ENCODE measurements at regions not wholly inside any gene's neighbourhood (a gene's known extent, or its start where the extent isn't known, plus 50 kb on each side); places are given as distances from the start of the nearest gene placed in this dataset.

DNA sequence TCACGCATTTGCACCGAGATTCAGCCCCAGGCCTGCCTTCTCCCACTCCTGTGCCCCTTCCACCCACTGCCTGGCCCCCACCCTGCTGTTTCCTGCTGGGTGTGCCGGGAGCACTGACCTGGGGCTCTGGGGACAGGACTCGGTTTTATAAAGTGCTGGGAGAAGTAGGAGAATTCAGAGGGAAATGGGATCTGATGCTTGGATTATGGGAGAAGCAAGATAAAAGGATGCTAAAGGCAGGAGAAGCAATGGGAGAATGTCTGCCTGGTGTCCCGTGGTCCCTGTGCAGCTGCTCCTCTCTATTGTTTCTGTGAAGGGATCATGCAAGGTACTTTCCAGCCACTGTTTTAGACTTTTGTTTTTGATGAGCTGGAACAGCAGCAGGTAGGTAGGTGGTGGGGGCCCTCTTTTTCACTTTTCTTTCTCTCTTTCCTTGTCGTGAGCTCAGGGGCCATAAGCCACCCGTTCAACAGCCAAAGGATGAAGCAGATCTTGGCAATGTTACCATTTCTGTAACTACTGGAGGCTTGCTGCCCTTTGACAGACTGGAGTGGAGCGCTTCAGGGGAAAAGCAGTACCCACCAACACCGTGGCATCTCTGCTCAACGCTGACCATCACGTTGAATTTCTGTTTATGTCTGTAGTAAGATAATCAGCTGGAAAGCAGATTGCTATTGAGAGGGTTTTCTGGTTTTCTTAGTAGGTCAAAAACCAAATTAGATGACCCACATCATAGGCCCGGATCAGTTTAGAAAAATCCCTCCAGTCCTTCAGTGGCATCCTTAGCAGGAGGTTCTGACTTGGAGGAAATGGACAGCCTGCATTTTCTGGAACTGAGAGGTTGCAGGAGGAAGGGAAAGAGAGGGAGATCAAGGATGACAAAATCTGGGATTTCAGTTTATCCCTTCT is 63.8 kb upstream of the ENPP6 start:
- Histone ChIP-seq H3K27ac (peak overlapping the region in 7 of 8 donors; percentile 27 to 87 (median 74)), H3K4me3 (no peak overlapping the region), H3K4me1 (peaks cover 32 to 54% (median 42%) of the 10 kb centered on the region in 6 donors), H3K9me3 (peaks cover 0 to 16% (median 11%) of the 10 kb centered on the region in 8 donors), H3K36me3 (no peaks in the 10 kb centered on the region), H3K27me3 (replicated peaks in 1 of 7) (no peaks in the 10 kb centered on the region)
- intact Hi-C loops (cut with DNase I; ENCODE audit: low total_unique reads): no loop called here
- no peak for DNase-seq
- WGBS, 5 donors: 58 to 77% (median 70%) methylated on average over 12 of the region's 12 CpGs
- TF ChIP-seq, protein P1, sequence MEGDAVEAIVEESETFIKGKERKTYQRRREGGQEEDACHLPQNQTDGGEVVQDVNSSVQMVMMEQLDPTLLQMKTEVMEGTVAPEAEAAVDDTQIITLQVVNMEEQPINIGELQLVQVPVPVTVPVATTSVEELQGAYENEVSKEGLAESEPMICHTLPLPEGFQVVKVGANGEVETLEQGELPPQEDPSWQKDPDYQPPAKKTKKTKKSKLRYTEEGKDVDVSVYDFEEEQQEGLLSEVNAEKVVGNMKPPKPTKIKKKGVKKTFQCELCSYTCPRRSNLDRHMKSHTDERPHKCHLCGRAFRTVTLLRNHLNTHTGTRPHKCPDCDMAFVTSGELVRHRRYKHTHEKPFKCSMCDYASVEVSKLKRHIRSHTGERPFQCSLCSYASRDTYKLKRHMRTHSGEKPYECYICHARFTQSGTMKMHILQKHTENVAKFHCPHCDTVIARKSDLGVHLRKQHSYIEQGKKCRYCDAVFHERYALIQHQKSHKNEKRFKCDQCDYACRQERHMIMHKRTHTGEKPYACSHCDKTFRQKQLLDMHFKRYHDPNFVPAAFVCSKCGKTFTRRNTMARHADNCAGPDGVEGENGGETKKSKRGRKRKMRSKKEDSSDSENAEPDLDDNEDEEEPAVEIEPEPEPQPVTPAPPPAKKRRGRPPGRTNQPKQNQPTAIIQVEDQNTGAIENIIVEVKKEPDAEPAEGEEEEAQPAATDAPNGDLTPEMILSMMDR (IDR thresholded peaks at IDR 0.05 in 8 of 11, conservative IDR thresholded peaks at IDR 0.05 in 3 of 11): no peak

DNA sequence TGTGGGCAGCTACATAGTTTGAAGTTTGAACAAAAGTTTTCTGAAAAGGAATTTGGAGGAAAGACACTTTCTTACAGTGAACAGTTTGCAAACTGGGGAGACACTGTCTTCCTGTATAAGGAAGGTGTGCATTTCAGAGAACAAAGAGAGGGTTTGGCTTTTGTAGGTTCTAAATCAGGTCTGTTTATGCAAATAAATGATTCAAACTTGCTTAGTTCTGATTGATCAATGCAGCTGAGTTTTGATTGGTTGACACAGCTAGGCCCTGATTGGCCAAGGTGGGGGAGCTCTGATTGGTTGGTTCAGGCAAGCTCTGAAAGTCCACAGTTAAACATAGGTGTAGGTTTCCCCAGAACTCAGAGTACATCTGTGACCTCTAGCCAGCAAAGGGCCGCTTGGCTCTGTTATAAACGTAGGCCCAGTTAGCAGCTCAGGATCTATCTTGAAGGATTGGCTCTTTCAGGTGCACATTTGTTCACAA is 63.0 kb upstream of the ENPP6 start:
- H3K4me1 ChIP-seq: peaks cover 32 to 54% (median 42%) of the 10 kb centered on the region in 6 donors
- H3K36me3 ChIP-seq: no peaks in the 10 kb centered on the region
- 85 to 92% (median 90%) methylated on average over 2 of the region's 2 CpGs for WGBS, 5 donors
- no peak overlapping the region for H3K4me3 ChIP-seq
- intact Hi-C loops (cut with DNase I; ENCODE audit: low total_unique reads): no loop called here
- H3K9me3 ChIP-seq: peaks cover 0 to 20% (median 16%) of the 10 kb centered on the region in 8 donors
- no peak for DNase-seq
- peak overlapping the region in 6 of 8 donors; percentile 11 to 87 (median 66) for H3K27ac ChIP-seq
- TF ChIP-seq POLR2AphosphoS5 (IDR thresholded peaks at IDR 0.05) (peak in 1 of 3 donors; percentile 47), POLR2A (IDR thresholded peaks at IDR 0.05) (no peak)
- TF ChIP-seq, protein P1 (IDR thresholded peaks at IDR 0.05 in 8 of 11, conservative IDR thresholded peaks at IDR 0.05 in 3 of 11): no peak
- H3K27me3 ChIP-seq (replicated peaks in 1 of 7): no peaks in the 10 kb centered on the region

DNA sequence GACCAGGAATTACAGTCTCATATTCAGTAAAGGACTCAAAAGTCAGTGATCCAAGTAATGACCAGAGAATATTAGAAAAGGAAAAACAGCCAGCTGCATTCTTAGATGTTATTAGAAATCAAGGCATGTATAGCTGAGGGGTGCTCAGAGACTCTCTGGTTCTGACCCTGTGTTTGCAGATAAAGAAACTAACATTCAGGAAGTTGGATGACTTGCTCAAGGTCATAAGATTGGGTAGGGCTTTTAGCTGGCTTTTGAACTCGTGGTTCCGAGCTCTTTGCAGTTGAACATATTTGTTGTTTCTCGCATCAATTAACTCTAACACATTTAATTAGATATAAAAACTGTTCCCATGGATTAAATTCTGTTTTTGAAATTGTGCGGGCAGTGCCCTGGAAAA is 62.5 kb upstream of the ENPP6 start:
- intact Hi-C loops (cut with DNase I; ENCODE audit: low total_unique reads): no loop called here

More for the DNA sequence above, 62.5 kb upstream of the ENPP6 start:
- no peak for DNase-seq
- TF ChIP-seq POLR2A (IDR thresholded peaks at IDR 0.05) (no peak), POLR2AphosphoS5 (IDR thresholded peaks at IDR 0.05) (no peak)
- TF ChIP-seq, protein P1 (IDR thresholded peaks at IDR 0.05 in 8 of 11, conservative IDR thresholded peaks at IDR 0.05 in 3 of 11): no peak
- 58 to 72% (median 62%) methylated on average over 4 of the region's 4 CpGs for whole genome bisulfite sequencing, 5 donors
- Histone ChIP-seq H3K4me1 (peaks cover 32 to 54% (median 42%) of the 10 kb centered on the region in 6 donors), H3K9me3 (peaks cover 0 to 20% (median 16%) of the 10 kb centered on the region in 8 donors), H3K4me3 (no peak overlapping the region), H3K27ac (peak overlapping the region in 6 of 8 donors; percentile 11 to 87 (median 66)), H3K36me3 (no peaks in the 10 kb centered on the region), H3K27me3 (replicated peaks in 1 of 7) (no peaks in the 10 kb centered on the region)

Measured in spleen (tissue), 11 donors.